Muscle layer of colon (tissue), 2 donors: ENCODE measurements at regions not wholly inside any gene's neighbourhood (a gene's known extent, or its start where the extent isn't known, plus 50 kb on each side); places are given as distances from the start of the nearest gene placed in this dataset.

Experiments
- H3K27ac ChIP-seq: one replicate; pipeline ENCODE4 v1.7.0; 2013; ENCODE audit warnings: low read depth, mild to moderate bottlenecking, low read length, moderate library complexity
- H3K27me3 ChIP-seq, 2 donors: one replicate each; pipeline ENCODE4 v1.7.0; 2013; ENCODE audit warnings: low read length in 2 of 2, mild to moderate bottlenecking in 2 of 2; ENCODE audit not compliant: insufficient read depth in 2 of 2, control insufficient read depth in 1 of 2
- H3K36me3 ChIP-seq: one replicate; pipeline ENCODE4 v1.7.0; 2013; ENCODE audit warnings: mild to moderate bottlenecking, low read length; ENCODE audit not compliant: insufficient read depth
- H3K4me1 ChIP-seq: one replicate; pipeline ENCODE4 v1.7.0; 2013; ENCODE audit warnings: mild to moderate bottlenecking, low read length; ENCODE audit not compliant: insufficient read depth
- H3K4me3 ChIP-seq, 2 donors: one replicate each; pipeline ENCODE4 v1.7.0; 2013; ENCODE audit warnings: low read length in 2 of 2, low read depth in 1 of 2, mild to moderate bottlenecking in 1 of 2, moderate library complexity in 1 of 2
- H3K9ac ChIP-seq: one replicate; pipeline ENCODE4 v1.7.0; 2013; ENCODE audit warnings: low read length
- H3K9me3 ChIP-seq: one replicate; pipeline ENCODE4 v1.7.0; 2013; ENCODE audit warnings: mild to moderate bottlenecking, low read length
- donor health status: abdominal sarcoma.
- donor health status: Adenocarcinoma of cecum.

- Histone ChIP-seq H3K36me3 (no peaks in the 10 kb centered on the region), H3K4me1 (no peaks in the 10 kb centered on the region), H3K4me3 (no peak overlapping the region), H3K27me3 (no peaks in the 10 kb centered on the region), H3K9me3 (no peaks in the 10 kb centered on the region), H3K27ac (no peak overlapping the region), H3K9ac (no peak overlapping the region)
Measured at GRCh38 chr4:156538651-156539257, 432.8 kb downstream of the PDGFC start.

- Histone ChIP-seq H3K27ac (no peak overlapping the region), H3K4me1 (no peaks in the 10 kb centered on the region), H3K4me3 (no peak overlapping the region), H3K9me3 (no peaks in the 10 kb centered on the region), H3K9ac (no peak overlapping the region), H3K36me3 (no peaks in the 10 kb centered on the region), H3K27me3 (no peaks in the 10 kb centered on the region)
Measured at GRCh38 chr4:156538210-156538609, 433.4 kb downstream of the PDGFC start.

- H3K36me3 ChIP-seq, result no peaks in the 10 kb centered on the region
- no peaks in the 10 kb centered on the region for H3K27me3 ChIP-seq
- H3K9me3 ChIP-seq, result no peaks in the 10 kb centered on the region
- no peak overlapping the region for H3K9ac ChIP-seq
- no peak overlapping the region for H3K4me3 ChIP-seq
- H3K27ac ChIP-seq, result no peak overlapping the region
- H3K4me1 ChIP-seq, result no peaks in the 10 kb centered on the region
Measured at GRCh38 chr4:156537286-156537685, 434.3 kb downstream of the PDGFC start.

GRCh38 chr4:156536661-156537060 lies 434.9 kb downstream of the PDGFC start:
- Histone ChIP-seq H3K36me3 (no peaks in the 10 kb centered on the region), H3K4me3 (no peak overlapping the region), H3K4me1 (no peaks in the 10 kb centered on the region), H3K27me3 (no peaks in the 10 kb centered on the region), H3K9ac (no peak overlapping the region), H3K27ac (no peak overlapping the region), H3K9me3 (no peaks in the 10 kb centered on the region)

GRCh38 chr4:156534205-156534604 lies 437.4 kb downstream of the PDGFC start:
- H3K27ac ChIP-seq, result no peak overlapping the region
- H3K36me3 ChIP-seq, result no peaks in the 10 kb centered on the region
- H3K4me1 ChIP-seq, result no peaks in the 10 kb centered on the region
- H3K9me3 ChIP-seq, result no peaks in the 10 kb centered on the region
- H3K4me3 ChIP-seq, result no peak overlapping the region
- no peak overlapping the region for H3K9ac ChIP-seq
- no peaks in the 10 kb centered on the region for H3K27me3 ChIP-seq

GRCh38 chr4:156528216-156528615 lies 443.4 kb downstream of the PDGFC start:
- Histone ChIP-seq H3K27ac (no peak overlapping the region), H3K9ac (no peak overlapping the region), H3K27me3 (no peaks in the 10 kb centered on the region), H3K36me3 (no peaks in the 10 kb centered on the region), H3K4me1 (no peaks in the 10 kb centered on the region), H3K9me3 (no peaks in the 10 kb centered on the region), H3K4me3 (no peak overlapping the region)

- H3K27me3 ChIP-seq, result no peaks in the 10 kb centered on the region
- no peak overlapping the region for H3K9ac ChIP-seq
- no peaks in the 10 kb centered on the region for H3K4me1 ChIP-seq
- H3K4me3 ChIP-seq, result no peak overlapping the region
- H3K9me3 ChIP-seq, result no peaks in the 10 kb centered on the region
- H3K36me3 ChIP-seq, result no peaks in the 10 kb centered on the region
- H3K27ac ChIP-seq, result no peak overlapping the region
Measured at GRCh38 chr4:156527237-156527993, 444.2 kb downstream of the PDGFC start.

GRCh38 chr4:156523991-156524390 lies 447.6 kb downstream of the PDGFC start:
- no peaks in the 10 kb centered on the region for H3K36me3 ChIP-seq
- no peaks in the 10 kb centered on the region for H3K9me3 ChIP-seq
- no peak overlapping the region for H3K27ac ChIP-seq
- H3K27me3 ChIP-seq, result no peaks in the 10 kb centered on the region
- no peaks in the 10 kb centered on the region for H3K4me1 ChIP-seq
- no peak overlapping the region for H3K4me3 ChIP-seq
- H3K9ac ChIP-seq, result no peak overlapping the region

- no peaks in the 10 kb centered on the region for H3K27me3 ChIP-seq
- H3K27ac ChIP-seq, result no peak overlapping the region
- no peaks in the 10 kb centered on the region for H3K4me1 ChIP-seq
- H3K36me3 ChIP-seq, result no peaks in the 10 kb centered on the region
- H3K9me3 ChIP-seq, result no peaks in the 10 kb centered on the region
- H3K4me3 ChIP-seq, result no peak overlapping the region
- H3K9ac ChIP-seq, result no peak overlapping the region
Measured at GRCh38 chr4:156523492-156523891, 448.1 kb downstream of the PDGFC start.

GRCh38 chr4:156521631-156522030 lies 450.0 kb downstream of the PDGFC start:
- H3K4me1 ChIP-seq, result no peaks in the 10 kb centered on the region
- no peaks in the 10 kb centered on the region for H3K9me3 ChIP-seq
- no peak overlapping the region for H3K27ac ChIP-seq
- no peaks in the 10 kb centered on the region for H3K27me3 ChIP-seq
- H3K36me3 ChIP-seq, result no peaks in the 10 kb centered on the region
- H3K4me3 ChIP-seq, result no peak overlapping the region
- no peak overlapping the region for H3K9ac ChIP-seq

GRCh38 chr4:156517956-156518355 lies 453.6 kb downstream of the PDGFC start:
- no peak overlapping the region for H3K27ac ChIP-seq
- H3K27me3 ChIP-seq, result no peaks in the 10 kb centered on the region
- H3K4me3 ChIP-seq, result no peak overlapping the region
- no peaks in the 10 kb centered on the region for H3K36me3 ChIP-seq
- no peaks in the 10 kb centered on the region for H3K9me3 ChIP-seq
- no peaks in the 10 kb centered on the region for H3K4me1 ChIP-seq
- H3K9ac ChIP-seq, result no peak overlapping the region

GRCh38 chr4:156517546-156517945 lies 454.1 kb downstream of the PDGFC start:
- Histone ChIP-seq H3K36me3 (no peaks in the 10 kb centered on the region), H3K4me1 (no peaks in the 10 kb centered on the region), H3K27ac (no peak overlapping the region), H3K9ac (no peak overlapping the region), H3K27me3 (no peaks in the 10 kb centered on the region), H3K4me3 (no peak overlapping the region), H3K9me3 (no peaks in the 10 kb centered on the region)
